ENCODE measurements at regions not wholly inside any gene's neighbourhood (a gene's known extent, or its start where the extent isn't known, plus 50 kb on each side); places are given as distances from the start of the nearest gene placed in this dataset.

- H3K4me3 ChIP-seq (replicated peaks in 1 of 4; ENCODE audit: control extremely low read depth in 1 of 4, insufficient read depth in 1 of 4, low read depth in 3 of 4, low read length in 4 of 4), result no peak overlapping the region
- no peaks in the 10 kb centered on the region for H3K4me1 ChIP-seq (ENCODE audit: control insufficient read depth, extremely low read depth, insufficient read depth, low read length)
- no peak overlapping the region for H3K27ac ChIP-seq (ENCODE audit: insufficient read depth, low read length)
- TF ChIP-seq EZH2 (IDR thresholded peaks at IDR 0.05; ENCODE audit: low read length, missing control alignments), result no peak
- H3K27me3 ChIP-seq (ENCODE audit: control insufficient read depth, insufficient read depth, low read length), result no peaks in the 10 kb centered on the region
- H2AFZ ChIP-seq (ENCODE audit: low read length), result no peak overlapping the region
- no peak overlapping the region for H3K4me2 ChIP-seq (ENCODE audit: extremely low read depth, insufficient read depth, low read length)
- no peaks in the 10 kb centered on the region for H3K79me2 ChIP-seq (ENCODE audit: control insufficient read depth, insufficient read depth, low read length)
- no peaks in the 10 kb centered on the region for H3K9me3 ChIP-seq (ENCODE audit: control insufficient read depth, insufficient read depth, low read depth, low read length)
- no peak for DNase-seq (ENCODE audit: low read depth in 2 of 2)
- no peaks in the 10 kb centered on the region for H3K36me3 ChIP-seq (ENCODE audit: control insufficient read depth, insufficient read depth, low read length)
- H3K9ac ChIP-seq (ENCODE audit: insufficient read depth, low read length), result no peak overlapping the region
- no peaks in the 10 kb centered on the region for H4K20me1 ChIP-seq (ENCODE audit: control insufficient read depth, extremely low read depth, insufficient read depth, low read length)
Observed at GRCh38 chr18:55744206-55744605, 156.2 kb upstream of the TCF4 start.

- Histone ChIP-seq H3K36me3 (ENCODE audit: control insufficient read depth, insufficient read depth, low read length) (no peaks in the 10 kb centered on the region), H3K79me2 (ENCODE audit: control insufficient read depth, insufficient read depth, low read length) (no peaks in the 10 kb centered on the region), H3K4me2 (ENCODE audit: extremely low read depth, insufficient read depth, low read length) (no peak overlapping the region), H3K4me3 (replicated peaks in 1 of 4; ENCODE audit: control extremely low read depth in 1 of 4, insufficient read depth in 1 of 4, low read depth in 3 of 4, low read length in 4 of 4) (no peak overlapping the region), H3K9ac (ENCODE audit: insufficient read depth, low read length) (no peak overlapping the region), H3K27ac (ENCODE audit: insufficient read depth, low read length) (no peak overlapping the region), H3K27me3 (ENCODE audit: control insufficient read depth, insufficient read depth, low read length) (no peaks in the 10 kb centered on the region), H3K4me1 (ENCODE audit: control insufficient read depth, extremely low read depth, insufficient read depth, low read length) (no peaks in the 10 kb centered on the region), H2AFZ (ENCODE audit: low read length) (no peak overlapping the region), H4K20me1 (ENCODE audit: control insufficient read depth, extremely low read depth, insufficient read depth, low read length) (no peaks in the 10 kb centered on the region), H3K9me3 (ENCODE audit: control insufficient read depth, insufficient read depth, low read depth, low read length) (no peaks in the 10 kb centered on the region)
- no peak for TF ChIP-seq EZH2 (IDR thresholded peaks at IDR 0.05; ENCODE audit: low read length, missing control alignments)
- TF ChIP-seq CTCF (conservative IDR thresholded peaks at IDR 0.05 in 1 of 2, IDR thresholded peaks at IDR 0.05 in 1 of 2; ENCODE audit: low read depth in 1 of 2, low read length in 2 of 2), result no peak
- peak in 1 of 2 donors; percentile 53 for DNase-seq (ENCODE audit: low read depth in 2 of 2)
Observed at GRCh38 chr18:55743736-55744135, 155.7 kb upstream of the TCF4 start.

GRCh38 chr18:55743133-55743532 is 155.1 kb upstream of the TCF4 start:
- Histone ChIP-seq H3K79me2 (ENCODE audit: control insufficient read depth, insufficient read depth, low read length) (no peaks in the 10 kb centered on the region), H3K4me1 (ENCODE audit: control insufficient read depth, extremely low read depth, insufficient read depth, low read length) (no peaks in the 10 kb centered on the region), H3K27ac (ENCODE audit: insufficient read depth, low read length) (no peak overlapping the region), H2AFZ (ENCODE audit: low read length) (no peak overlapping the region), H3K9ac (ENCODE audit: insufficient read depth, low read length) (no peak overlapping the region), H3K4me3 (replicated peaks in 1 of 4; ENCODE audit: control extremely low read depth in 1 of 4, insufficient read depth in 1 of 4, low read depth in 3 of 4, low read length in 4 of 4) (no peak overlapping the region), H3K36me3 (ENCODE audit: control insufficient read depth, insufficient read depth, low read length) (no peaks in the 10 kb centered on the region), H3K27me3 (ENCODE audit: control insufficient read depth, insufficient read depth, low read length) (no peaks in the 10 kb centered on the region), H3K9me3 (ENCODE audit: control insufficient read depth, insufficient read depth, low read depth, low read length) (no peaks in the 10 kb centered on the region), H3K4me2 (ENCODE audit: extremely low read depth, insufficient read depth, low read length) (no peak overlapping the region), H4K20me1 (ENCODE audit: control insufficient read depth, extremely low read depth, insufficient read depth, low read length) (no peaks in the 10 kb centered on the region)
- DNase-seq (ENCODE audit: low read depth in 2 of 2), result peak in 1 of 2 donors; percentile 61
- TF ChIP-seq EZH2 (IDR thresholded peaks at IDR 0.05; ENCODE audit: low read length, missing control alignments), result no peak
- no peak for TF ChIP-seq CTCF (conservative IDR thresholded peaks at IDR 0.05 in 1 of 2, IDR thresholded peaks at IDR 0.05 in 1 of 2; ENCODE audit: low read depth in 1 of 2, low read length in 2 of 2)

All from fibroblast of lung (primary cell).